ENCODE measurements at regions not wholly inside any gene's neighbourhood (a gene's known extent, or its start where the extent isn't known, plus 50 kb on each side); places are given as distances from the start of the nearest gene placed in this dataset.
"Not testable (repeated sequence)": the region's sequence is repeated elsewhere in the genome, so short reads cannot be mapped to it uniquely, and the experiment has no call there.

- no peak for DNase-seq (ENCODE audit: unreplicated experiment)
- ChIA-PET POLR2A (no interaction called here), CTCF (no interaction called here)
- no peaks in the 10 kb centered on the region for H3K36me3 Mint-ChIP-seq (ENCODE audit: insufficient read depth, unreplicated experiment)
- no peak overlapping the region for H3K4me3 Mint-ChIP-seq (ENCODE audit: unreplicated experiment)
- no peak for TF ChIP-seq CTCF (IDR thresholded peaks at IDR 0.05; ENCODE audit: unreplicated experiment)
- H3K27ac Mint-ChIP-seq (ENCODE audit: low read depth, unreplicated experiment), result no peak overlapping the region
- H3K4me1 Mint-ChIP-seq (ENCODE audit: insufficient read depth, unreplicated experiment), result peaks cover 6% of the 10 kb centered on the region
- intact Hi-C loops (cut with micrococcal nuclease), result loop anchor here (10.0 kb wide), 1 partner anchor 241 kb away; no protein-coding TSS in a partner anchor
- BruUV-seq (replicated peaks), result no TSS peak
- H3K9me3 Mint-ChIP-seq (ENCODE audit: unreplicated experiment), result no peaks in the 10 kb centered on the region
- no peaks in the 10 kb centered on the region for H3K27me3 Mint-ChIP-seq (ENCODE audit: insufficient read depth, unreplicated experiment)
These were observed 87.0 kb upstream of the MTAP start for GRCh38 chr9:21715408-21715807.

GRCh38 chr9:21720758-21721157 lies 81.7 kb upstream of the MTAP start:
- Mint-ChIP-seq H3K27ac (ENCODE audit: low read depth, unreplicated experiment) (no peak overlapping the region), H3K27me3 (ENCODE audit: insufficient read depth, unreplicated experiment) (no peaks in the 10 kb centered on the region), H3K36me3 (ENCODE audit: insufficient read depth, unreplicated experiment) (no peaks in the 10 kb centered on the region), H3K9me3 (ENCODE audit: unreplicated experiment) (no peaks in the 10 kb centered on the region), H3K4me3 (ENCODE audit: unreplicated experiment) (no peak overlapping the region), H3K4me1 (ENCODE audit: insufficient read depth, unreplicated experiment) (no peaks in the 10 kb centered on the region)
- intact Hi-C loops (cut with micrococcal nuclease), result no loop called here
- CTCF ChIA-PET, result interaction anchor here (0.6 kb wide), 1 partner anchor 254 kb away, joined by 3 read pairs; no protein-coding TSS in a partner anchor
- POLR2A ChIA-PET, result interaction anchor here (0.6 kb wide), 1 partner anchor 190 kb away, joined by 3 read pairs; no protein-coding TSS in a partner anchor
- TF ChIP-seq CTCF (IDR thresholded peaks at IDR 0.05; ENCODE audit: unreplicated experiment), result no peak
- no peak for DNase-seq (ENCODE audit: unreplicated experiment)
- BruUV-seq (replicated peaks), result no TSS peak

GRCh38 chr9:21727411-21727810 lies 75.0 kb upstream of the MTAP start:
- H3K9me3 Mint-ChIP-seq (ENCODE audit: unreplicated experiment); H3K4me3 Mint-ChIP-seq (ENCODE audit: unreplicated experiment); H3K27me3 Mint-ChIP-seq (ENCODE audit: insufficient read depth, unreplicated experiment); H3K4me1 Mint-ChIP-seq (ENCODE audit: insufficient read depth, unreplicated experiment); BruUV-seq (replicated peaks); DNase-seq (ENCODE audit: unreplicated experiment); intact Hi-C loops (cut with micrococcal nuclease); H3K27ac Mint-ChIP-seq (ENCODE audit: low read depth, unreplicated experiment); CTCF ChIA-PET; POLR2A ChIA-PET; H3K36me3 Mint-ChIP-seq (ENCODE audit: insufficient read depth, unreplicated experiment): not testable (repeated sequence)

GRCh38 chr9:21728781-21729180 lies 73.7 kb upstream of the MTAP start:
- ChIA-PET CTCF (no interaction called here), POLR2A (no interaction called here)
- BruUV-seq (replicated peaks), result no TSS peak
- Mint-ChIP-seq H3K9me3 (ENCODE audit: unreplicated experiment) (no peaks in the 10 kb centered on the region), H3K4me1 (ENCODE audit: insufficient read depth, unreplicated experiment) (no peaks in the 10 kb centered on the region), H3K27me3 (ENCODE audit: insufficient read depth, unreplicated experiment) (no peaks in the 10 kb centered on the region), H3K27ac (ENCODE audit: low read depth, unreplicated experiment) (no peak overlapping the region), H3K36me3 (ENCODE audit: insufficient read depth, unreplicated experiment) (no peaks in the 10 kb centered on the region), H3K4me3 (ENCODE audit: unreplicated experiment) (no peak overlapping the region)
- DNase-seq (ENCODE audit: unreplicated experiment), result no peak
- TF ChIP-seq CTCF (IDR thresholded peaks at IDR 0.05; ENCODE audit: unreplicated experiment), result no peak
- intact Hi-C loops (cut with micrococcal nuclease), result no loop called here

GRCh38 chr9:21729648-21730047 lies 72.8 kb upstream of the MTAP start:
- H3K27ac Mint-ChIP-seq (ENCODE audit: low read depth, unreplicated experiment), result no peak overlapping the region
- H3K4me3 Mint-ChIP-seq (ENCODE audit: unreplicated experiment), result no peak overlapping the region
- H3K4me1 Mint-ChIP-seq (ENCODE audit: insufficient read depth, unreplicated experiment), result no peaks in the 10 kb centered on the region
- no peak for DNase-seq (ENCODE audit: unreplicated experiment)
- no TSS peak for BruUV-seq (replicated peaks)
- intact Hi-C loops (cut with micrococcal nuclease), result no loop called here
- ChIA-PET POLR2A (no interaction called here), CTCF (no interaction called here)
- no peak for TF ChIP-seq CTCF (IDR thresholded peaks at IDR 0.05; ENCODE audit: unreplicated experiment)
- no peaks in the 10 kb centered on the region for H3K9me3 Mint-ChIP-seq (ENCODE audit: unreplicated experiment)
- no peaks in the 10 kb centered on the region for H3K27me3 Mint-ChIP-seq (ENCODE audit: insufficient read depth, unreplicated experiment)
- H3K36me3 Mint-ChIP-seq (ENCODE audit: insufficient read depth, unreplicated experiment), result no peaks in the 10 kb centered on the region
